Myocyte (in vitro differentiated cells): ENCODE measurements at regions not wholly inside any gene's neighbourhood (a gene's known extent, or its start where the extent isn't known, plus 50 kb on each side); places are given as distances from the start of the nearest gene placed in this dataset.
"Not testable (repeated sequence)": the region's sequence is repeated elsewhere in the genome, so short reads cannot be mapped to it uniquely, and the experiment has no call there.

Experiments
- DNase-seq: peaks from one replicate; pipeline ENCODE4 v3.0.0-alpha.2; 2012; ENCODE audit warnings: low read depth

DNA sequence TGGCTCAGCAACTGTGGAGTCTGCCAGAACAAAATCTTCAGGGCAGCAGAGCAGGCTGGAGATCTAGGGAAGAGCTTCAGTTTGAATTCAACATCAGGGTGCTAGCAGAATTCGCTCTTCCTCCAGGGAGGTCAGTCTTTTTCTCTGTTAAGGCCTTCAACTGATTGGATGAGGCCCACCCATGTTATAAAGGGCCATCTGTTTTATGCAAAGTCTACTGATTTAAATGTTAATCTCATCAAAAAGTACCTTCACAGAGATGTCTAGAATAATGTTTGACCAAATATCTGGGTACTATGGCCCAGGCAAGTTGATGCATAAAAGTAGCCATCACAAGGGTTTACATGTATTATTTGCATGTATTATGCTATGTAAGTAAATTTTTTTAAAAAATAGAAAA, 378.4 kb downstream of the BTG1 start:
- no peak for DNase-seq

DNA sequence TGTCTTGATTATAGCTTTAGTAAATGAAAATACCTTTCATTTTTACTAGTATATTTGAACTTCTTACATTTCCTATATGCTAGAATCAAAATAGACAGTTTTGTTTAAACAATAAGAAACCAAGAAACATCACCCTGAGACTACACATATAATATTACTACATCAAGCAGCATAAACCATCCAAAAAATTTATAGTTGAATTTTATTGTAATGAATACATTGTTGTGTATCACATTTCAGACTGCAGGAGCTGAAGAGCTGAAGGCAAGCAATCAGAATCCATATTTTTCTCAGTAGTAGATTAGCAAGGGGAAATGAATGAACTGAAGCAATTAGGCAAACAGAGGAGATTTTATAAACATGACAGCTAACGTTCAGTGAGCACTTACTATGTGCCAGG, 379.2 kb downstream of the BTG1 start:
- DNase-seq = no peak

DNA sequence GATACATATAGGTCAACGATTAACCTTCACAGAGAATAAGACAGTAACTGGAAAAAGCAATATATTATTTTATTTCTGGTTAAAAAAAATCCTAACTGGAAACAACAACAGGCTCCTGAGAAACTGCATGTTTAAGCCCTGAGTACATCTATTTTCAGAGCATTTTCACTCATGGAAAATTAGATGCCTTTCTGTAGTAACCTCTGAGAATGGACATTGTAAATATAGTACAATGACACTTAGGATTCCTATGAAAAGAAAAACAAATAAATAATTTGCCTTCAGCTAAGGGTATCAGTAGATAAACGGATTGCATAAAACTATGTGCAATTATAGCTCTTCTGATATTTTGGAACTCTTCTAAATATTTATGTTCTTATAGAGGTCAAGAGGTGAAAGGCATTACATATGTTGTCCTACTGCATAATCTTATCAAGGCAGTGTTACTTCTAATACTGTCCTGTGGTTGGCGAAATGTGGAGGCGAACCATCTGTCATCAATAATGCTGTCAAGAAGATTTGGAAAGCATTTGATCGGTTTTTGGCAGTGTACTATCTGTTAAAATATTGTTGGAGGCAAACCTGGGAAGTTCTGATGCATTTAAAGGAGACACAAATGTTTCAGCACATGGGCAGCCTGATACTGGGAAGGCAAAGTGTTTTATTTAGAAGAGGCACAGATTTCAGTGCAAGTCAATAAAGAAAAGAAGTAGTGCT, 381.8 kb downstream of the BTG1 start:
- no peak for DNase-seq

GRCh38 chr12:91753649-91754048, 392.0 kb downstream of the BTG1 start:
- DNase-seq = no peak

DNA sequence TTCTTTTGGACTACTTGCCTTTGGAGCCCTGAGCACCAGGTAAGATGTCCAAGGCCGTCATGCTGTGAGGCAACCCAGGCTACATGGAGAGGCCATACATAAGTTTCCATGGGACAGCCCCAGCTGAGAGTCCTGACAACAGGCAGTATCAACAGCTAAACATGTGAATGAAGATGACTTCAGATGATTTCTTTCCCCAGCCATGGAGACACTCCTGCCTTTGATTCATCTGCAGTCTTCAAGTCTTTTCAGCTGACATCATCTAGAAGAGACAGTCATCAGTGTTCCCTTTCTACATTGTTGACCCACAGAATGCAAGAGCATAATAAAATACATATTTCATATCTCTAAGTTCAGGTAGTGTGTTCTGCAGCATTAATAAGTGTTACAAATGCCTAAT, 398.7 kb downstream of the BTG1 start:
- no peak for DNase-seq

DNA sequence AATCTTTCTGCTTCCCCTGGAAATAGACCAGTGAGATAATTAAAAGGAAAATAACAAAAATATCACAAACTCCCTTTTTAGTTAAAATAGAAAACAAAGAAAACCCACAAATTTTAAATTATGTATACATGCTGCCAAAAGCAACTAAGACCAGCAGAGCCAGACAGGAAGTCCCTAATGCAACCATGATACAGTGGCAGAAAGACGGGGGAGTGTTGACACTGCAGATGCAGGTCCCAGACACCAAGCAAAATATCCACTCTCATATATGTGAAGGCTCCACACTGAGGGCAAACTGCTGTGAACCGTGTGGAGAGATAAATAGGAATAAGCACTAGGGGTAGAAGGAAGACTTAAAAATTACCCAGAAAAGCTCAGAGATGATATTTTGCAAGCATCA, 401.0 kb downstream of the BTG1 start:
- no peak for DNase-seq

- no peak for DNase-seq
Measured at GRCh38 chr12:91743704-91744321, 401.8 kb downstream of the BTG1 start.

DNA sequence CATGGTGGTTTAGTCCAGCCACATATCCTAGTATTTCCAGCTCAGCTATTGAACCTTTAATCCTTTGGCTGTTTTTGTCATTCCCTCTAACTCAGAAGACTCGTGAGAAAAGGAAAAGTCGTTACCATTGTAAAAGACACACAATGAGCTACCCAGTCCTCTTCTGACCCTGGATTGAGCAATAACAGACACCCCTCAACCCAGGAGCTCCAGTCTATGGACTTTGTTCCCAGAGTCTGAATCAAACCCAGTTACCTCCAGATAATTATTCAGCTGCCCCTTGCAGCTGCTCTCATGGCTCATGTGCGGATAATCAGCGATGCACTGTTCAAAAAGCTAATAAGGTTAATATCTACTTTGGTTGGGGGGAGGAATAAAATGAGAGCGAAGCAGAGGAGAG, 402.4 kb downstream of the BTG1 start:
- DNase-seq = no peak

DNA sequence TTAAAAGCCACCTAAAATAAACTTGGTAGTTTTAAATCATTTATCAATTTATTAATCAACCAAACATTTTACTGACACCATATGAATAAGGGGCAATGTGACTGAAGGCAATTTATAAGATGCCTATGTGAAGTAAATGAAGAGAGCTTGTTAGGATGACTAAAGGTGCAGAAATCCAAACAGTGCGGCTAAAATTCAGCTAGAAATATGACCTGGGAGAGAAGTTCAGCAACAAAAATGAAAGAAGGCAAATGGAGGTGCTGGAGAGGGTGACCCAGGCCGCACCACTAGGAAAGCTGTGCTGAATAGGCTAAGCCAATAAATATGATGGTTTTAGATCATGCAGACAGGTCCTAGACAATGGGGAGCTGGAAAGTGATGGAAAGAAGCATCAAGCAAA, 403.7 kb downstream of the BTG1 start:
- DNase-seq = no peak

DNA sequence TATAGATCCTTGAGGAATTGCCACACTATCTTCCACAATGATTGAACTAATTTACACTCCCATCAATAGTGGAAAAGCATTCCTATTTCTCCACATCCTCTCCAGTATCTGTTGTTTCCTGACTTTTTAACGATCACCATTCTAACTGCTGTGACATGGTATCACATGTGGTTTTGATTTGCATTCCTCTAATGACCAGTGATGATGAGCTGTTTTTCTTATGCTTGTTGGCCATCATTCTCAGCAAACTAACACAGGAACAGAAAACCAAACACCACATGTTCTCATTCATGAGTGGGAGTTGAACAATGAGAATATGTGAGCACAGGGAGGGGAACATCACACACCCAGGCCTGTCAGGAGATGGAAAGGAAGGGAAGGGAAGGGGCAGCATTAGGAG, 411.8 kb downstream of the BTG1 start:
- DNase-seq = not testable (repeated sequence)

DNA sequence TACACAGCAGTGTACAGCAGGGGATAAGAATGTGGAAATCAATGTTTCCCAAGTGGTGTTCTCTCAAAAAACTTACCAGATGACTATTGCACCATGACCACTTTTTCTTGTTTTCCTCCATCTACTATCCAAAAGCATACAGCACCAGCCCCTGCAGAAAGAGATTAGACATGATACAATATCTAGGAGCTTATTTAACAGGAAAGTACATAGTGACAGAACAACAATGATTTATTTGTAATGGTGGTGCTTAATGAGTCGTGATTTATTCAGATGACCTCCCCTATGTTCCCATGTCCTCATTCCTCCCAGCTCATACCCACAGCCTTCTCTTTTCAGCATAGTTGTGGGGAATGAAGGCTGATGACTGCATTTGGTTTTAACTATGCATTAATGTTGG, 413.6 kb downstream of the BTG1 start:
- no peak for DNase-seq

- no peak for DNase-seq
Measured at GRCh38 chr12:91729543-91729942, 416.1 kb downstream of the BTG1 start.

GRCh38 chr12:91723191-91723590, 422.5 kb downstream of the BTG1 start:
- DNase-seq = no peak

DNA sequence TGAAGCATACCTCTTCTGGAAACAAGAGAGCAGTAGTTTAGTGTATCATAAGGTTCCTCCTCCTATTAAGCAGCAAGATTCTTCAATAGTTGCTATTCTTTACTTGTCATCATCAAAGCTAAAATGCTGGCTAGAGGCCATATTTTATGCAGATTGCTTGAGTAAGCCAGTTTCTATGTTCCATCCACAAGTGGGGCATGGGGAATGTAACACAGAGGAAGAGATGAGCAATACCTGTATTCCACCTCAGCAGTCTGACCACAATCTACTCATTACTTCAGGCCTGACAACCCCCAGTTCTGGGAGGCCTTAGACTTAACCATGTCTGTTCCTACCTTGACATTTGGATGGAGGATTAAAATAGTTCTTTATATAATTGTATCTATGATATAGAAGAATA, 423.6 kb downstream of the BTG1 start:
- DNase-seq = no peak

DNA sequence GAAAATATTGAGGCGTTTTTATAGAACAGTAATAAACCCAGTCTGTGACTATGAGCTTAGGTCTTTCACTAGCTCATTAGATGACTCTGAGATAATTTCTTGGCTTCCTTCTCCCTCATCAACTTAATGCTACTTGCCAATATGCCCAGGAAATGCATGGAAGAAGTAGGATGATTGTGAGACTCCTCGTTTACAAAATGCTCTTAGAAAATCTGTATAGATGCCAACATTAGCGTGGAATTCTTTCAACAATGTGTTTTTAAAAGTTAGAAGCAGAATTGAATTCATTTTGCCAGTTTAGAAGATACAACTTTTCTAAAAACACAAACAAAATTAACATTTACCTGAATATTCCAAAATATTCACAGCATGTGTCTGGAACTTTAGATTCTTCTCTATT, 424.6 kb downstream of the BTG1 start:
- DNase-seq = no peak

DNA sequence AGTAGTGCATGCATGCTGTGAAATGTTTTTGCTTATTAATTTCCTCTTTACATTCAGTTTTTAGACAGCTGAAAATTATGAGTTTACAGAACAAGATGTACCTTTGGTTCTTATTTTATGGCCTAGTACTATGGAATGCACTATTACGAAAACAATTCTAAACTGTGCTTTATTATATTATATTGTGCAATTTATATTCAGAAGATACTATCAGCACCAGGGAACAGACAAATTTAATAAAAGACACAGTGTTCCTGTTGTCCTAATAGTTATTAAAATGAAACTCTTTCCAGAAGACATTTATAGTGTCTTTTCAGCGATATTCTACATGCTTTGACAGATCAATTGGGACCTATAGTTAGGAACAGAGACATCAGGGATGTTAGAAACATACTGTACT, 427.3 kb downstream of the BTG1 start:
- DNase-seq = no peak

DNA sequence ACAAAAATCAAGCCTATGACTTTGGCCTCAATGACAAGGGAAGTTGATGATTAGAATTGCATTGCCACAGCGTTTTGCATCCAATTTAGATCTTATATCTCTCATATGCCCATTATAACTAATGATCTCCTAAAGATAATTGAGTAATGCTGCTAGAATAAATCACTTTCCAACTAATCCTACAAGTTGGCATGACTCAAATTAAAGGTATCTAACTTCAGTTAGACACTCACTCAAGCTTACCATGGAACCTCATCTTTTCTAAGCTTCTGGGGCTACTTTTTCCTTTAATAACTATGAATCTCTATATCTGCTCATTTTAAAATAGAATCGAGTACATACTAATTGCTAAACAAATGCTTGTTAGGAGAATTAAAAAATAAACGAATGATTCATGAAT, 427.8 kb downstream of the BTG1 start:
- DNase-seq = no peak

GRCh38 chr12:91711925-91712324, 433.7 kb downstream of the BTG1 start:
- not testable (repeated sequence) for DNase-seq

- no peak for DNase-seq
Measured at GRCh38 chr12:91706466-91706865, 439.2 kb downstream of the BTG1 start.

- DNase-seq = peak; percentile 6
Measured at GRCh38 chr12:91704446-91704845, 441.2 kb downstream of the BTG1 start.

DNA sequence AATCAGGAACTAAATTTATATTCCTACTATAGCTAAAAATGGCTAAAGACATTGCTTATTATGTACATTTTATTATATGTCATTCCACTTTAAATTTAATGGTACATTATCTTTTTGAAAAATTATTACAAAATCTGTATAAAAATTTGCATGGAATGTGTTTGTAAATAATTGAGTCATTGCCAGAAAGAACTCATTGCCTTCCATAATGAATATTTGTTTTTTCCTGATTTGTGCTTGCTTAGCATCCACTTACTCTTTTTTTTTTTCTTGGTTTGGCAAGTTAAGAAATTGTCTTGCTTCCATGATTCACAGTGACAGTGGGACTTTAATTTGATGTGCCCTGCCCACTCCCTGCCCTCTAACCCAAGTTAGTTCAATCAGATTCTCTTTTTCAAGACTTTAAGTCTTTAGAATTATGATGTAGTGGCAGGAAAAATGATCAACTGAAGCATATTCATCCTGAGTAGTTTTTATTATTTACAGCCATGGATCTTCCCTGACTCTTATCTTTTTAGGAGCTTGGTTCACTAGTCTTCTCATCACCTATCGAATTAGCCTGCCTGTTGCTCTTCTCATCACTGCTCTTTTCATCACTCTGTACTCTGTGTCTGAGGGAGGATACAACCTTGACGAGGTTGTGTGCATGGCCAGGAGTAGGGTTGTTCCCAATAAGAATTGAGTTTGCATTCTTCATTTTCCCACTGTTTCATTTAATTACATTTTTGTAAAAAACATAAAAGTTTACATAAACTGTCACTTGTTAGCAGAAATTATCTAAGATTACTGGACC, 442.0 kb downstream of the BTG1 start:
- no peak for DNase-seq

DNA sequence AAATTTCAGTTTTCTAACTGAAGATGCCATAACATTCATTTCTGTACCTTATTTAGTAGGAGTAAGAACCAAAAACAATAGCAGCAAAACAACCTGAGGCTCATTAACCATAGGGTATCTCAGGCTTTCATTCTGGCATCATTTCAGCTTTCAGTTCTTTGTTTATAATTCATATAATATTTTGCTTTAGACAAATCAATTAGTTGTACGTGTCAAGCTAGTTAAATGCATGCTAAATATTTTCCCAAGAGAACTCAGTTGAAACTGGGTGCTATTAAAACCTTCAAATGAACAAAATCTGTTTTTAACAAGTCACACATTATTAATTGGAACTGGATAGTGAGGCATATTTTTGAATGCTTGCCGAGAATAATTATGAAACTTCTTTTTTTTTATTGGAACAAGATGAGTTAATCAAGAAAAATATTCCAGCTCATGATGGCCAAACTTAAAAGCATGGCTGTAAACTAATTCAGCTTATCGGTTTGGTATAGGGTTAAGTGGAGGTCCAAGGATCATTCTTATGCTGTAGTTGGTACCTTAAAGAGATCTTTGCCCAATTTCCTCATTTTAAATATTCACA, 442.7 kb downstream of the BTG1 start:
- DNase-seq = no peak
